ENCODE measurements at regions not wholly inside any gene's neighbourhood (a gene's known extent, or its start where the extent isn't known, plus 50 kb on each side); places are given as distances from the start of the nearest gene placed in this dataset.

DNA sequence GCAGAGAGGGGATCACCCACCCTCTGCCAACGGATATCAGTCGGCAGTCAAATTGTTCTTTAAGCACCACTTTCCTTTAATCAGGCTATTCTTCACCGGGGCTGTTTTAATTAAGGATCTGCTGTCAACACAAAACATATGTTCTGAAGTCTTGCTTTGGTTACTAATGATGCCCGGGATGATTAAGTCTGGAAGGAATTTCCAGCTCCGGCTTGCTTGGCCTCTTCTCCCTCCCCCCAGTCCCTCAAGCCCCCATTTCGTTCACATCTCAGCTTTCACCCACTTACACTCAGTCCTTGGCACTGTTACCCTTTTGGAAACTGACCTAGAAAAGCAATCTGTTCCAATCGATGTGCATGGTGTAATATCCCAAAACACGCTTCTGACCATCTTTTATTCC, 74.7 kb downstream of the MSX2 start:
- TF ChIP-seq CTCF (IDR thresholded peaks at IDR 0.05), result no peak
- no peak for TF ChIP-seq POLR2A (IDR thresholded peaks at IDR 0.05)

Measured in heart left ventricle (tissue), 13 donors.